GM18907 (cell line): ENCODE measurements at regions not wholly inside any gene's neighbourhood (a gene's known extent, or its start where the extent isn't known, plus 50 kb on each side); places are given as distances from the start of the nearest gene placed in this dataset.

Source experiments
- ATAC-seq: cut with Tn5 transposase; IDR thresholded peaks from one replicate; pipeline ENCODE4 v1.9.1; 2021; ENCODE audit warnings: mild to moderate bottlenecking, moderate library complexity; ENCODE audit not compliant: unreplicated experiment

- ATAC-seq, result no peak
Measured at GRCh38 chr10:14468023-14468441, 137.3 kb upstream of the FRMD4A start.

GRCh38 chr10:14466257-14466656, 135.5 kb upstream of the FRMD4A start:
- ATAC-seq, result no peak

GRCh38 chr10:14460447-14460846, 129.7 kb upstream of the FRMD4A start:
- ATAC-seq, result no peak

- ATAC-seq, result no peak
Measured at GRCh38 chr10:14459665-14460064, 128.9 kb upstream of the FRMD4A start.

- ATAC-seq, result no peak
Measured at GRCh38 chr10:14456870-14457266, 126.1 kb upstream of the FRMD4A start.

- ATAC-seq, result no peak
Measured at GRCh38 chr10:14456218-14456869, 125.6 kb upstream of the FRMD4A start.

GRCh38 chr10:14454629-14455028, 123.9 kb upstream of the FRMD4A start:
- ATAC-seq, result no peak

- no peak for ATAC-seq
Measured at GRCh38 chr10:14454206-14454605, 123.5 kb upstream of the FRMD4A start.

- no peak for ATAC-seq
Measured at GRCh38 chr10:14453593-14453992, 122.9 kb upstream of the FRMD4A start.

- ATAC-seq, result no peak
Measured at GRCh38 chr10:14451341-14451740, 120.6 kb upstream of the FRMD4A start.

- no peak for ATAC-seq
Measured at GRCh38 chr10:14450041-14450491, 119.3 kb upstream of the FRMD4A start.

- ATAC-seq, result no peak
Measured at GRCh38 chr10:14449293-14449815, 118.6 kb upstream of the FRMD4A start.

GRCh38 chr10:14448197-14448990, 117.7 kb upstream of the FRMD4A start:
- no peak for ATAC-seq

- no peak for ATAC-seq
Measured at GRCh38 chr10:14447094-14447839, 116.5 kb upstream of the FRMD4A start.

GRCh38 chr10:14439451-14440259, 108.9 kb upstream of the FRMD4A start:
- no peak for ATAC-seq

GRCh38 chr10:14438576-14438975, 107.9 kb upstream of the FRMD4A start:
- ATAC-seq, result no peak

- no peak for ATAC-seq
Measured at GRCh38 chr10:14438057-14438456, 107.3 kb upstream of the FRMD4A start.

GRCh38 chr10:14435976-14436632, 105.4 kb upstream of the FRMD4A start:
- ATAC-seq, result no peak

- ATAC-seq, result no peak
Measured at GRCh38 chr10:14433147-14433546, 102.4 kb upstream of the FRMD4A start.

- ATAC-seq, result no peak
Measured at GRCh38 chr10:14431868-14432267, 101.1 kb upstream of the FRMD4A start.
